ENCODE measurements at regions not wholly inside any gene's neighbourhood (a gene's known extent, or its start where the extent isn't known, plus 50 kb on each side); places are given as distances from the start of the nearest gene placed in this dataset.
A peak's percentile ranks its signal among the peaks of the same experiment; 100 is the strongest.

GRCh38 chr7:112965506-112965905, 121.1 kb downstream of the GPR85 start:
- H3K4me2 ChIP-seq (ENCODE audit: control insufficient read depth, extremely low read depth, insufficient read depth, low read depth, low read length): peak overlapping the region; percentile 19
- H2AFZ ChIP-seq (ENCODE audit: control insufficient read depth, low read length): no peak overlapping the region
- FAIRE-seq: no peak
- H3K27me3 ChIP-seq (ENCODE audit: control insufficient read depth, extremely low read depth, insufficient read depth, low read length): no peaks in the 10 kb centered on the region
- H3K79me2 ChIP-seq (ENCODE audit: control insufficient read depth, insufficient read depth, low read length): no peaks in the 10 kb centered on the region
- H3K9me1 ChIP-seq (ENCODE audit: control insufficient read depth, extremely low read depth, insufficient read depth, low read length): no peaks in the 10 kb centered on the region
- no peaks in the 10 kb centered on the region for H3K9me3 ChIP-seq (ENCODE audit: control insufficient read depth, low read depth, low read length)
- no peak overlapping the region for H3K27ac ChIP-seq (ENCODE audit: control insufficient read depth, insufficient read depth, low read length)
- no peaks in the 10 kb centered on the region for H3K36me3 ChIP-seq (ENCODE audit: control insufficient read depth in 2 of 2, extremely low read depth in 1 of 2, insufficient read depth in 2 of 2, low read length in 2 of 2)
- H3K9ac ChIP-seq (ENCODE audit: control insufficient read depth, extremely low read depth, insufficient read depth, low read length): no peak overlapping the region
- TF ChIP-seq CTCF (optimal IDR thresholded peaks at IDR 0.05 in 1 of 3, IDR thresholded peaks at IDR 0.05 in 1 of 3, conservative IDR thresholded peaks at IDR 0.05 in 1 of 3; ENCODE audit: extremely low read depth in 1 of 3, insufficient read depth in 2 of 3, low read length in 3 of 3) (no peak), EZH2 (IDR thresholded peaks at IDR 0.05; ENCODE audit: low read length) (no peak)
- H3K4me3 ChIP-seq (ENCODE audit: control insufficient read depth in 2 of 3, extremely low read depth in 1 of 3, insufficient read depth in 2 of 3, low read depth in 1 of 3, low read length in 3 of 3): no peak overlapping the region
- no peaks in the 10 kb centered on the region for H3K4me1 ChIP-seq (ENCODE audit: control insufficient read depth, extremely low read depth, insufficient read depth, low read length)
- no peak for DNase-seq (ENCODE audit: low read depth, low spot score)
- H4K20me1 ChIP-seq (ENCODE audit: control insufficient read depth, extremely low read depth, insufficient read depth, low read length): no peaks in the 10 kb centered on the region
- dilution Hi-C loops (cut with MboI; ENCODE audit: extremely low pct_ligation_motif_present, low sequenced_read_pairs): no loop called here

- H3K4me2 ChIP-seq (ENCODE audit: control insufficient read depth, extremely low read depth, insufficient read depth, low read depth, low read length): no peak overlapping the region
- H3K79me2 ChIP-seq (ENCODE audit: control insufficient read depth, insufficient read depth, low read length): no peaks in the 10 kb centered on the region
- H3K4me1 ChIP-seq (ENCODE audit: control insufficient read depth, extremely low read depth, insufficient read depth, low read length): no peaks in the 10 kb centered on the region
- H3K9ac ChIP-seq (ENCODE audit: control insufficient read depth, extremely low read depth, insufficient read depth, low read length): no peak overlapping the region
- dilution Hi-C loops (cut with MboI; ENCODE audit: extremely low pct_ligation_motif_present, low sequenced_read_pairs): no loop called here
- DNase-seq (ENCODE audit: low read depth, low spot score) (no peak), FAIRE-seq (no peak)
- H3K9me3 ChIP-seq (ENCODE audit: control insufficient read depth, low read depth, low read length): no peaks in the 10 kb centered on the region
- H3K36me3 ChIP-seq (ENCODE audit: control insufficient read depth in 2 of 2, extremely low read depth in 1 of 2, insufficient read depth in 2 of 2, low read length in 2 of 2): no peaks in the 10 kb centered on the region
- H3K4me3 ChIP-seq (ENCODE audit: control insufficient read depth in 2 of 3, extremely low read depth in 1 of 3, insufficient read depth in 2 of 3, low read depth in 1 of 3, low read length in 3 of 3): no peak overlapping the region
- no peaks in the 10 kb centered on the region for H3K9me1 ChIP-seq (ENCODE audit: control insufficient read depth, extremely low read depth, insufficient read depth, low read length)
- H3K27ac ChIP-seq (ENCODE audit: control insufficient read depth, insufficient read depth, low read length): no peak overlapping the region
- H3K27me3 ChIP-seq (ENCODE audit: control insufficient read depth, extremely low read depth, insufficient read depth, low read length): no peaks in the 10 kb centered on the region
- TF ChIP-seq EZH2 (IDR thresholded peaks at IDR 0.05; ENCODE audit: low read length): no peak
- TF ChIP-seq CTCF (optimal IDR thresholded peaks at IDR 0.05 in 1 of 3, IDR thresholded peaks at IDR 0.05 in 1 of 3, conservative IDR thresholded peaks at IDR 0.05 in 1 of 3; ENCODE audit: extremely low read depth in 1 of 3, insufficient read depth in 2 of 3, low read length in 3 of 3): no peak
- H4K20me1 ChIP-seq (ENCODE audit: control insufficient read depth, extremely low read depth, insufficient read depth, low read length): no peaks in the 10 kb centered on the region
- H2AFZ ChIP-seq (ENCODE audit: control insufficient read depth, low read length): no peak overlapping the region
These were observed 123.0 kb downstream of the GPR85 start for GRCh38 chr7:112963634-112964033.

Measured in keratinocyte (primary cell).